ENCODE measurements at regions not wholly inside any gene's neighbourhood (a gene's known extent, or its start where the extent isn't known, plus 50 kb on each side); places are given as distances from the start of the nearest gene placed in this dataset.

- DNase-seq, result peak; percentile 59
Observed at GRCh38 chr13:30125422-30126073, 181.8 kb downstream of the KATNAL1 start.

- no peak for DNase-seq
Observed at GRCh38 chr13:30124131-30124768, 183.1 kb downstream of the KATNAL1 start.

- DNase-seq, result no peak
Observed at GRCh38 chr13:30123575-30123974, 183.8 kb downstream of the KATNAL1 start.

- DNase-seq, result no peak
Observed at GRCh38 chr13:30121666-30122065, 185.7 kb downstream of the KATNAL1 start.

- DNase-seq, result no peak
Observed at GRCh38 chr13:30121244-30121643, 186.1 kb downstream of the KATNAL1 start.

- no peak for DNase-seq
Observed at GRCh38 chr13:30120133-30120822, 187.1 kb downstream of the KATNAL1 start.

- no peak for DNase-seq
Observed at GRCh38 chr13:30119476-30119875, 187.9 kb downstream of the KATNAL1 start.

GRCh38 chr13:30116379-30116778, 191.0 kb downstream of the KATNAL1 start:
- no peak for DNase-seq

- no peak for DNase-seq
Observed at GRCh38 chr13:30115257-30115600, 192.1 kb downstream of the KATNAL1 start.

- peak; percentile 83 for DNase-seq
Observed at GRCh38 chr13:30114571-30115256, 192.6 kb downstream of the KATNAL1 start.

GRCh38 chr13:30113983-30114570, 193.3 kb downstream of the KATNAL1 start:
- no peak for DNase-seq

- DNase-seq, result no peak
Observed at GRCh38 chr13:30113551-30113950, 193.8 kb downstream of the KATNAL1 start.

GRCh38 chr13:30112602-30113435, 194.5 kb downstream of the KATNAL1 start:
- peak; percentile 74 for DNase-seq

- no peak for DNase-seq
Observed at GRCh38 chr13:30111810-30112209, 195.5 kb downstream of the KATNAL1 start.

- DNase-seq, result no peak
Observed at GRCh38 chr13:30110301-30111070, 196.9 kb downstream of the KATNAL1 start.

- DNase-seq, result no peak
Observed at GRCh38 chr13:30109471-30110135, 197.7 kb downstream of the KATNAL1 start.

GRCh38 chr13:30108913-30109237, 198.5 kb downstream of the KATNAL1 start:
- DNase-seq, result peak; percentile 79

- no peak for DNase-seq
Observed at GRCh38 chr13:30108216-30108912, 199.0 kb downstream of the KATNAL1 start.

- no peak for DNase-seq
Observed at GRCh38 chr13:30107521-30108136, 199.7 kb downstream of the KATNAL1 start.

GRCh38 chr13:30107121-30107520, 200.2 kb downstream of the KATNAL1 start:
- DNase-seq, result no peak
